NCI-H2171 (cell line): ENCODE measurements at regions not wholly inside any gene's neighbourhood (a gene's known extent, or its start where the extent isn't known, plus 50 kb on each side); places are given as distances from the start of the nearest gene placed in this dataset.
"Not testable (repeated sequence)": the region's sequence is repeated elsewhere in the genome, so short reads cannot be mapped to it uniquely, and the experiment has no call there.

ENCODE experiments used
- DNase-seq: peaks from one replicate; lab custom pipeline; 2025; lab: John Stamatoyannopoulos, UW

- DNase-seq: no peak
These were observed 68.7 kb downstream of the VSIG4 start for GRCh38 chrX:65971151-65971550.

GRCh38 chrX:65967159-65967558 lies 72.7 kb downstream of the VSIG4 start:
- not testable (repeated sequence) for DNase-seq

- DNase-seq: no peak
These were observed 78.2 kb downstream of the VSIG4 start for GRCh38 chrX:65961714-65962113.

- no peak for DNase-seq
These were observed 91.8 kb downstream of the VSIG4 start for GRCh38 chrX:65948103-65948502.

GRCh38 chrX:65941775-65942174 lies 98.1 kb downstream of the VSIG4 start:
- no peak for DNase-seq

- DNase-seq: no peak
These were observed 106.7 kb downstream of the VSIG4 start for GRCh38 chrX:65933085-65933589.

GRCh38 chrX:65932173-65933084 lies 107.5 kb downstream of the VSIG4 start:
- no peak for DNase-seq

GRCh38 chrX:65928522-65928921 lies 111.4 kb downstream of the VSIG4 start:
- DNase-seq: no peak

GRCh38 chrX:65927386-65927785 lies 112.5 kb downstream of the VSIG4 start:
- not testable (repeated sequence) for DNase-seq

GRCh38 chrX:65926095-65927019 lies 113.5 kb downstream of the VSIG4 start:
- DNase-seq: no peak

- no peak for DNase-seq
These were observed 114.3 kb downstream of the VSIG4 start for GRCh38 chrX:65925592-65925991.

GRCh38 chrX:65925005-65925404 lies 114.9 kb downstream of the VSIG4 start:
- DNase-seq: no peak

- DNase-seq: no peak
These were observed 118.5 kb downstream of the VSIG4 start for GRCh38 chrX:65921363-65921762.

- DNase-seq: peak; percentile 81
These were observed 119.3 kb downstream of the VSIG4 start for GRCh38 chrX:65920620-65921019.

- DNase-seq: no peak
These were observed 129.0 kb downstream of the VSIG4 start for GRCh38 chrX:65910899-65911298.

- no peak for DNase-seq
These were observed 136.1 kb downstream of the VSIG4 start for GRCh38 chrX:65903750-65904149.

- no peak for DNase-seq
These were observed 137.9 kb downstream of the VSIG4 start for GRCh38 chrX:65902011-65902410.

- DNase-seq: no peak
These were observed 138.7 kb downstream of the VSIG4 start for GRCh38 chrX:65900850-65901844.

- no peak for DNase-seq
These were observed 145.7 kb downstream of the VSIG4 start for GRCh38 chrX:65894133-65894532.

GRCh38 chrX:65891817-65892216 lies 148.1 kb downstream of the VSIG4 start:
- DNase-seq: not testable (repeated sequence)

GRCh38 chrX:65888150-65888549 lies 151.7 kb downstream of the VSIG4 start:
- DNase-seq: not testable (repeated sequence)
